MG63 (cell line): ENCODE measurements at regions not wholly inside any gene's neighbourhood (a gene's known extent, or its start where the extent isn't known, plus 50 kb on each side); places are given as distances from the start of the nearest gene placed in this dataset.
"Not testable (repeated sequence)": the region's sequence is repeated elsewhere in the genome, so short reads cannot be mapped to it uniquely, and the experiment has no call there.

Source experiments
- DNase-seq: peaks from one replicate; pipeline ENCODE4 v3.0.0-alpha.2; 2020
- H3K27me3 ChIP-seq: fragments of 250-450 bp; sonication (Bioruptor Pico); 2 replicates; pipeline ENCODE4 v1.5.1; 2020; ENCODE audit warnings: mild to moderate bottlenecking, moderate library complexity
- H3K36me3 ChIP-seq: fragments of 250-450 bp; sonication (Bioruptor Pico); 2 replicates; pipeline ENCODE4 v1.5.1; 2020; ENCODE audit warnings: mild to moderate bottlenecking, moderate library complexity
- H3K4me3 ChIP-seq: fragments of 250-450 bp; sonication (Bioruptor Pico); 2 replicates; pipeline ENCODE4 v1.5.1; 2020; ENCODE audit warnings: mild to moderate bottlenecking, moderate library complexity
- H3K9me3 ChIP-seq: fragments of 250-450 bp; sonication (Bioruptor Pico); 2 replicates; pipeline ENCODE4 v1.5.1; 2020; ENCODE audit warnings: mild to moderate bottlenecking, moderate library complexity

DNA sequence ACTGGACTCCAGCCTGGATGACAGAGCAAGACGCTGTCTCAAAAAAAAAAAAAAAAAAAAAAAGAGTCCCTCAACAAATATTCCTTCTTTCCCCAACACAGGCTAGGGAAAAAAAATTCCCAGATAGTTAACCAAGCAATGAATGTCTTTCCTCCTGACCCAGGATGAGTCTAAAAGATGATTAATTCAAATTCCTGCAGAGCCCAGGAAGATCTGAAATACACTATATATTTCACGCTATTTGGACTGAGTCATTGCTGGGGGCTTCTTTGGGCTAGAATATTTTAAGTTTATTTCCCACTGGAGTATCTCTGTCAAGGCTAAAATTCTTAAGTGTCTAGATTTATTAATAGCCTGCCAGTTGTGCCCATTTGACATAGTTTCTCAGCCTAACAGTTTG is 90.4 kb upstream of the OSBPL11 start:
- H3K9me3 ChIP-seq, H3K27me3 ChIP-seq, H3K36me3 ChIP-seq, DNase-seq, H3K4me3 ChIP-seq: not testable (repeated sequence)

DNA sequence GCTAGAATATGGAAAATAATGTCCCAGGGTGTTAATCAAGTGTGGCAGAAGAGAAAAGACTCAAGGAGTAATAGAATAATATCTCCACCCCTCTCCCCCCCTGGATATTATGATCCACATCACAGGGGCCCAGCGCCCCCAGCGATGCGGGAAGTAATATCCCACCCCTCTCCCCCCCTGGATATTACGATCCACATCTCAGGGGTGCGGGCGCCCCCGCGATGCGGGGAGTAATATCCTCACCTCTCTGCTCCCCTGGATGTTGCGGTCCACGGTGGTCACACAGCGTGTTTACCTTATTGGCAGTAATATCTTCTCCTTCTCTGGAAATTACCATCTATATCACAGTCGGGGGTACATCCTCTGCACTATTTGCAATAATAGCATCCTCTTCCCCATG is 97.1 kb upstream of the OSBPL11 start:
- no peaks in the 10 kb centered on the region for H3K36me3 ChIP-seq
- no peak for DNase-seq
- 0 out of 2 replicates have a peak, but pooled peaks cover 2% of the 10 kb centered on the region for H3K27me3 ChIP-seq
- no peak overlapping the region for H3K4me3 ChIP-seq
- H3K9me3 ChIP-seq: no peaks in the 10 kb centered on the region

DNA sequence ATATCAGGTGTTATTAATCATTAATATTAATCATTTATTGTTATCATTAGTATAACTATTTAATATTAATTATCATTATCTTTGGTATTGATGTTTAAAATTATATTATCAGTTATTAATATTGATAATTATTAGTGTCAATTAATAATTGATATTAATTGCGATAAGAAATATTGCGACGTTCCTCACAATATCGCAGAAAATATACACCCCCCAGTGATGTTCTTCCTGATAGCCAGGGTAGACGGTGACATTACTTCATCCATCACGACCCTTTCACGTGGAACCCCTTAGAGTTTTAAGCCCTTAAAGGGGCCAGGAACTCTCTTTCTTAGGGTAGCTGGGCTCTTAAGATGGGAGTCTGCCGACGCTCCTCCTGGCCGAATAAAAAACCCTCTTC is 98.6 kb upstream of the OSBPL11 start:
- Histone ChIP-seq H3K36me3 (no peaks in the 10 kb centered on the region), H3K27me3 (0 out of 2 replicates have a peak, but pooled peaks cover 2% of the 10 kb centered on the region), H3K9me3 (no peaks in the 10 kb centered on the region), H3K4me3 (no peak overlapping the region)
- DNase-seq: no peak

DNA sequence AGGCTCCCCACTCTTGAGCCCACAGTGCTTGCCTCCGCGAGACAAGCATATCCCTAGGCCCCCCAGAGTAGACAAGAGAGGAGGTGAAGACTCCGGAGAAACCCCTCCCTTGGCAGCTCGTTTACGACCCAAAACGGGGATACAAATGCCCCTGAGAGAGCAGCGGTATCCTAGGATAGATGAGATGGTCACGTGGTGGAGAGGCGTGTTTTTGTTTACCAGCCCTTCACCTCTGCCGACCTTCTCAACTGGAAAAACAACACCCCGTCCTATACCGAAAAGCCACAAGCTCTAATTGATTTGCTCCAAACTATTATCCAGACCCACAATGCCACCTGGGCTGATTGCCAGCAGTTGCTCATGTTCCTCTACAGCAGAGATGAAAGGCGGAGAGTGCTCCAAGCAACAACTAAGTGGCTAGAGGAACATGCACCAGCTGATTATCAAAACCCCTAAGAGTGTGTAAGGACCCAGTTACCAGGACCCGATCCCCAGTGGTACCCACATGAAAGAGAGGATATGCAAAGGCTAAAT is 99.5 kb upstream of the OSBPL11 start:
- DNase-seq: no peak
- Histone ChIP-seq H3K27me3 (0 out of 2 replicates have a peak, but pooled peaks cover 2% of the 10 kb centered on the region), H3K4me3 (no peak overlapping the region), H3K9me3 (no peaks in the 10 kb centered on the region), H3K36me3 (no peaks in the 10 kb centered on the region)

DNA sequence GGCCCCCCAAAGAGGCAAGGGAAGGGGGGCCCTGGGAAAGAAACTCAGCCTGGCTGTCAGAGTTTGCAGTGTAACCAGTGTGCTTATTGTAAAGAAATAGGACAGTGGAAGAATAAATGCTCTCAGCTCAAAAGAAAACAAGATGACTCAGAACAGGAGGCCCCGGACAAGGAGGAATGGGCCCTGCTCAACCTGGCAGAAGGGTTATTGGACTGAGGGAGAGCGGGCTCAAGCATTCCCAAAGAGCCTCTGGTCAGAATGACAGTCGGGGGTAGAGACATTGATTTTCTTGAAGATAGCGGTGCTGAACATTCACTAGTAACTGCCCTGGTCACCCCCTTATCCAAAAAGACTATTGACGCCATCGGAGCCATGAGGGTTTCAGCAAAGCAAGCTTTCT is 100.4 kb upstream of the OSBPL11 start:
- no peaks in the 10 kb centered on the region for H3K36me3 ChIP-seq
- H3K9me3 ChIP-seq: no peaks in the 10 kb centered on the region
- no peak for DNase-seq
- 0 out of 2 replicates have a peak, but pooled peaks cover 2% of the 10 kb centered on the region for H3K27me3 ChIP-seq
- no peak overlapping the region for H3K4me3 ChIP-seq

DNA sequence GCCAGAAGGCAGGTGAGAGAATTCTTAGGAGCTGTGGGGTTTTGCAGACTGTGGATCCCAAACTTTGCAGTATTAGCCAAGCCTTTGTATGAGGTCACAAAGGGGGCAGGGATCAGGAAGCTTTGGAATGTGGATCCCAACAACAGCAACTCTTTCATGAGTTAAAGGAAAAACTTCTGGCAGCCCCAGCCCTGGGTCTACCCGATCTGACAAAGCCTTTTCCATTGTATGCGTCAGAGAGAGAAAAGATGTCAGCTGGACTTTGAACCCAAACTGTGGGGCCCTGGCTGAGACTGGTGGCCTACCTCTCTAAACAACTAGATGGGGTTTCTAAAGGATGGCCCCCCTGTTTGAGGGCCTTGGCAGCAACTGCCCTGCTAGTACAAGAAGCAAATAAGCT is 101.8 kb upstream of the OSBPL11 start:
- not testable (repeated sequence) for DNase-seq, H3K4me3 ChIP-seq, H3K9me3 ChIP-seq, H3K27me3 ChIP-seq, H3K36me3 ChIP-seq

DNA sequence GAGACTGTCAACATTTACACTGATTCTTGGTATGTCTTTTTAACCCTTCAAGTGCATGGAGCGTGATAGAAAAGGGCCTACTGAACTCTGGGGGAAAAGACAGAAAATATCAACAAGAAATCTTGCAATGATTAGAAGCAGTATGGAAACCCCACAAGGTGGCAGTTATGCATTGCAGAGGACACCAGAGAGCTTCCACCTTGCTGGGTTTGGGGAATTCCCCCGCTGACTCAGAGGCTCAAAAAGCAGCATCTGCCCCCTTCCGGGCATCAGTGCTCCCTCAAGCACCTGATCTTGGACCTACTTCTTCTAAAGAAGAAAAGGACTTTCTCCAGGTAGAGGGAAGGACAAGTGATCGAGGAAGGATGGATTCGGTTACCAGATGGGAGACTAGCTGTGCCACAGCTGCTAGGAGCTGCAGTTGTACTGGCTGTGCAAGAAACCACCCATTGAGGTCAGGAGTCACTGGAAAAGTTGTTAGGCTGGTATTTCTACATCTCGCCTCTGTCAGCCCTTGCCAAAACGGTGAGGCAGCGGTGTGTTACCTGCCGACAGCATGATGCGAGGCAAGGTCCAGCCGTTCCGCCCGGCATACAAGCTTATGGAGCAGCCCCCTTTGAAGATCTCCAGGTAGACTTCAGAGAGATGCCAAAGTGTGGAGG is 102.8 kb upstream of the OSBPL11 start:
- H3K27me3 ChIP-seq, H3K4me3 ChIP-seq, DNase-seq, H3K9me3 ChIP-seq, H3K36me3 ChIP-seq: not testable (repeated sequence)

DNA sequence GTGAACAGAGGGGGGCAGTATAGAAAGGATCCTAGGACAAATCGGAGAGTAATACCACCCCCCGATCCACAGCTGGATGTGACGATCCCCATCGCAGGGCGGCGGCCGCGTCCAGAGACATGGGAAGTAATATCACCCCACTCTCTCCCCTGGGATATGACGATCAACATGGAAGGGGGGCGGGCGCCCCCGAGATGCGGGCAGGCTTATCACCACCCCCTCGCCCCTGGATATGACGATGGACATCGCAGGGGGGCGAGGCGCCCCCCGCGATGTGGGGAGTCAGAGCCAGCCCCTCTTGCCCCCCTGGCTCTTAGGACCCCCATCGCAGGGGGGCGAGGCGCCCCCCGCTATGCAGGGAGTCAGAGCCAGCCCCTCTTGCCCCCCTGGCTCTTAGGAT is 120.4 kb upstream of the OSBPL11 start:
- DNase-seq: no peak
- H3K9me3 ChIP-seq: no peaks in the 10 kb centered on the region
- no peaks in the 10 kb centered on the region for H3K36me3 ChIP-seq
- H3K27me3 ChIP-seq: peaks cover 4% of the 10 kb centered on the region; the same call in 1 of the 2 replicates
- no peak overlapping the region for H3K4me3 ChIP-seq

DNA sequence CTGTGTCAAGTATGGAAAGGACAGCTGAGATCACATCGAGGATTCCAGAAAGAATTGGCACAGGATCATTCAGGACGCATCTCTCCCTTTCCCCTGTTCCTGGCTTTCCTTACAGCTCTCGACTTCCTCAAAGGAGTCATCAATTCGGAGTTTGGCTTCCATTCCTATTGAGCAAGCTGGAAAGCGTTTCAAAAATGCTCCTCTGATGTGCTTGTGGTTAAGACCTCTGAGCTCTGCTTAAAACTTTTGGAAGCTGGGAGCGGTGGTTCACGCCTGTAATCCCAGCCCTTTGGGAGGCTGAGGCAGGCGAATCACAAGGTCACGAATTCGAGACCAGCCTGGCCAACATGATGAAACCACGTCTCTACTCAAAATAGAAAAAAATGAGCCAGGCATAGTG is 136.9 kb upstream of the OSBPL11 start:
- H3K4me3 ChIP-seq: not testable (repeated sequence)
- DNase-seq: peak; percentile 92

DNA sequence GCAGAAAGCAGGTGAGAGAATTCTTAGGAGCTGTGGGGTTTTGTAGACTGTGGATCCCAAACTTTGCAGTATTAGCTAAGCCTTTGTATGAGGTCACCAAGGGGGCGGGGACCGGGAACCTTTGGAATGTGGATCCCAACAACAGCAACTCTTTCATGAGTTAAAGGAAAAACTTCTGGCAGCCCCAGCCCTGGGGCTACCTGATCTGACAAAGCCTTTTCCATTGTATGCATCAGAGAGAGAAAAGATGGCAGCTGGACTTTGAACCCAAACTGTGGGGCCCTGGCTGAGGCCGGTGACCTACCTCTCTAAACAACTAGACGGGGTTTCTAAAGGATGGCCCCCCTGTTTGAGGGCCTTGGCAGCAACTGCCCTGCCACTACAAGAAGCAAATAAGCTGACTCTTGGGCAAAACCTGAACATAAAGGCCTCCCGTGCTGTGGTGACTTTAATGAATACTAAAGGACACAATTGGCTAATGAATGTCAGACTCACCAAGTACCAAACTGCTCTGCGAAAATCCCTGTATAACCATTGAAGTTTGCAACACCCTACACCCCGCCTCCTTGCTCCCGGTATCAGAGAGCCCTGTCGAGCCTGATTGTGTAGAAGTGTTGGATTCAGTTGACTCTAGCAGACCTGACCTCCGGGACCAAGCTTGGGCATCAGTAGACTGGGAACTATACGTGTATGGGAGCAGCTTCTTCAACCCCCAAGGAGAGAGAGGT is 146.9 kb upstream of the OSBPL11 start:
- DNase-seq, H3K27me3 ChIP-seq, H3K4me3 ChIP-seq, H3K9me3 ChIP-seq, H3K36me3 ChIP-seq: not testable (repeated sequence)

More for the DNA sequence above, 136.9 kb upstream of the OSBPL11 start:
- H3K36me3 ChIP-seq, H3K9me3 ChIP-seq, H3K27me3 ChIP-seq: not testable (repeated sequence)

DNA sequence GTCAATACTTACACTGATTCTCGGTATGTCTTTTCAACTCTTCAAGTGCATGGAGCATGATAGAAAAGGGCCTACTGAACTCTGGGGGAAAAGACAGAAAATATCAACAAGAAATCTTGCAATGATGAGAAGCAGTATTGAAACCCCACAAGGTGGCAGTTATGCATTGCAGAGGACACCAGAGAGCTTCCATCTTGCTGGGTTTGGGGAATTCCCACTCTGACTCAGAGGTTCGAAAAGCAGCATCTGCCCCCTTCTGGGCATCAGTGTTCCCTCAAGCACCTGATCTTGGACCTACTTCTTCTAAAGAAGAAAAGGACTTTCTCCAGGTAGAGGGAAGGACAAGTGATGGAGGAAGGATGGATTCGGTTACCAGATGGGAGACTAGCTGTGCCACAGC is 147.5 kb upstream of the OSBPL11 start:
- not testable (repeated sequence) for H3K27me3 ChIP-seq, H3K36me3 ChIP-seq, H3K9me3 ChIP-seq, H3K4me3 ChIP-seq
- DNase-seq: peak; percentile 59

DNA sequence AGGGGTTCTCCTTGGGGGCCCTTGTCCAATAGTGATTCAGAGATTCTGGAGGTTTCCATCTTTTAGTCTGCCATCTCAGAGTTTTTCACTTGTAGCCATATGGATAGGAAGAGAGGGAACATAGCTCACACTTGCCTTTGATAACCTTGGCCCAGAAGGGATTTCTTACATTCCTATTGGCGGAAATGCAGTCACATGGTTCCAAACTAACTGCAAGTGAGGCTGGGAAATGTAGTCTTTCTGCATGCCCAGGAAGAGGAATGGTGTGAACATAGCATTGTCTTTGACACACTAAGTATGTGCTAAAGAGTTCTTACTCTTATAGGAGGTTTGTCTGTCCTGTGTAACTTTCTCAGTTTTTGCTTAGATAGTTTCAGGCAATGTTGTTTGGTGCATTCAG is 161.8 kb upstream of the OSBPL11 start:
- not testable (repeated sequence) for DNase-seq, H3K9me3 ChIP-seq, H3K4me3 ChIP-seq, H3K27me3 ChIP-seq, H3K36me3 ChIP-seq

DNA sequence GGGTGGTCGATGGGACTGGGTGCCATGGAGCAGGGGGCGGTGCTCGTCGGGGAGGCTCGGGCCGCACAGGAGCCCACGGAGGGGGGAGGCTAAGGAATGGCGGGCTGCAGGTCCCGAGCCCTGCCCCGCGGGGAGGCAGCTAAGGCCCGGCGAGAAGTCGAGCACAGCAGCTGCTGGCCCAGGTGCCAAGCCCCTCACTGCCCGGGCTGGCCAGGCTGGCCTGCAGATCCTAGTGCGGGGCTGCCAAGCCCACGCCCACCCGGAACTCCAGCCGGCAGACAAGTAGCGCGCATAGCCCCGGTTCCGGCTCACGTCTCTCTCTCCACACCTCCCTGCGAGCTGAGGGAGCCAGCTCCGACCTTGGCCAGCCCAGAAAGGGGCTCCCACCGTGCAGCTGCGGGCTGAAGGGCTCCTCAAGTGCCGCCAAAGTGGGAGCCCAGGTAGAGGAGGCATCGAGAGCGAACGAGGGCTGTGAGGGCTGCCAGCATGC is 163.4 kb upstream of the OSBPL11 start:
- not testable (repeated sequence) for H3K9me3 ChIP-seq, DNase-seq, H3K4me3 ChIP-seq, H3K36me3 ChIP-seq, H3K27me3 ChIP-seq

DNA sequence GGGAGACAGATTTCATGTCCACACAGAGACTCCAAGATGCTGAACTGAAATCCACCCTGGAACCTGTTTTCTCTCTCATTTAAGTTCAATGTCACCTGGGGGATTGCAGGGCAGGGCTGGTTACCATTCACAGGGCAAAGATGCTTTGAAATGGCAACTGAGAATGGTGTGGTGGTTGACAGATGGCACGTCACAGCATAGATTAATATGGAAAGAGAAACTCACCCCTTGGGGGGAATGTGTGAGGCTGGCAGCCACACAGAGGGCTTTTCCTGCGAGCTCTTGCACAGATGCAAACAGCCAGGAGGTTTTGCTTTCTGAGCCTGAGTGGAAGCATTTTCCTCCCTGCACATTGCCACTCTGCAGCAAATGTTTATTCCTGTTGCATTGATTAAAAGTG is 167.3 kb upstream of the OSBPL11 start:
- not testable (repeated sequence) for H3K36me3 ChIP-seq, H3K27me3 ChIP-seq, DNase-seq, H3K9me3 ChIP-seq, H3K4me3 ChIP-seq

DNA sequence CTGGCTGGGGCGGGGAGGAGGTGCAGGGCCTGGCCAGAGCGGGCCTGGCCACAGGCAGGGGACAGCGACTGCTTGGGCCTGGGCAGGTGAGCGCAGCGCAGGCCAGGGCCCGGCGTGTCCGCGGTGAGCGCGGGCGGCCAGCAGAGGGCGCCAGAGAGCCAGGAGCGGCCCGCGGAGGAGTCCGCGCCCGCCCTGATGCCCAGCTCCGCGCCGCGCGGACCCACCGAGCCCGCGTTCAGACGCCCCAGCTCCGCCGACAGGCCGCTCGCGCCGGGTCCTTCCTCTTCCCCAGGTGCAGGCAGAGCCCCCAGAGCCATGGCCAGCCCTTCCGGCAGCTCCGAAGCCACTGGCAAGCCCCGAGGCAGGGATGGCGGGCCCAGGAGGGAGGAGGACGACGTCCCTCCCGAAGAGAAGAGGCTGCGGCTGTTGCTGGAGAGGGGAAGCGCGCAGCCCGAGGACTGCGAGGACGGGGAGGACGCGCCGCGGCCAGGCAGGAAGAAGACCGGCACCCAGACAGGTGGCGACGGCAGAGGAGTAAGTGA is 171.1 kb upstream of the OSBPL11 start:
- not testable (repeated sequence) for H3K9me3 ChIP-seq, H3K36me3 ChIP-seq, H3K27me3 ChIP-seq, H3K4me3 ChIP-seq
- peak; percentile 56 for DNase-seq

DNA sequence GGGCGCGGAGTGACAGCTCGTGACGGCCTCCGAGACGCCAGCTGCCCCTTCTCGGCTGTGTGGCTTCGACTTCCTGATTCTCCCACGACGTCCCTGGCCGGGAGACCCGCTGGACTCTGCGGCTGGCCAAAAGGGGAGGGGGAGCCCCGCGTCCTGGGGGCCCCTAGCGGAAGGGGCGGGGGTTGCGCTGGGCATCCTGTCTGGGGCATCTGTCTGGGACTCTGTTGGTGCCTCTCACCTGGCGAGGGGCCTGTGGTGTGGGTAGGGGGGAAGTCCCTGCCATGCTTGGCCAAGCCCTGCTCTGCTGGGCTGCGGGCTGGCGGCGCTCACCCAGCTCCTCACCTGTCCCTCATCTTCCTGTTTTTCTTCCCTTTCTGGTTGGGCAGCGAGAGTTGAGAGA is 171.6 kb upstream of the OSBPL11 start:
- DNase-seq: peak; percentile 17
- H3K4me3 ChIP-seq, H3K36me3 ChIP-seq, H3K27me3 ChIP-seq, H3K9me3 ChIP-seq: not testable (repeated sequence)

DNA sequence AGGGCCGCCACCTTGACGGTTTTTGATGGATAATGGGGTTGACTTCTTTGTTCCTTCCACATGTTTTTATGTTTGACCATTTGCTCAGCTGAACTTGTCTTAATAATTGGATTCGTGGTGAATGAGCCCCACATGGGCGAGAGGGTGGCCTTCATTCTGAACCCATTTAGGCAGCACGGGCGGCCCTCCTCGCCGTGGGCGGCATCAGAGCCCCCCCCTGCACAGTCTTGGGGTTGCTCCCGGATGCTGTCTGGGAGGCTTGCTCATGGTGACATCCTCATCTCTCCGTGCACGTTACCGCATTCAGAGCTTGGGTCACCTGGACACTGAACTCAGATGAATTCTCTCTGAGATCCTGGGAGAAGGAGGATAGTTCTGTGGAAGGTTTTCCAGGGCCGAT is 172.3 kb upstream of the OSBPL11 start:
- H3K27me3 ChIP-seq: no peaks in the 10 kb centered on the region
- H3K9me3 ChIP-seq: no peaks in the 10 kb centered on the region
- no peak overlapping the region for H3K4me3 ChIP-seq
- no peaks in the 10 kb centered on the region for H3K36me3 ChIP-seq
- DNase-seq: no peak

DNA sequence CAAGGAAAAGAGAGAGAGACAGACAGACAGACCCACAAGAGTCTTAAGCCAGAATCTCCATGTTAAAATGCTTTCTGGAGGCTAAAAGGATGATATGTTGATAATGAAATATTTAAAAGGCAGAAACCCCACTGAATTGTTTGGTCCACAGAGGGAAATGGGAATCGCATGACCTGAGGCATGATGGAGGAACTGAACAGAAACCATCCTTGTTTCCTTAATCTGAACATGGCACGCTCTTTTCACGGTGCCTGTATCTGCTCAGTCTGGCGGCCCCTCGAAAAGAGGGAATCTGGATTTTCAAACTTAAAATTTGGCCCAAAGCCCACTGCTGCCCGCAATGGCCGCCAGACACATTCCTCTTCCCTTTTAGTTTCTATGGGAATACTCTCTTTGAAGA is 173.5 kb upstream of the OSBPL11 start:
- not testable (repeated sequence) for H3K36me3 ChIP-seq, H3K9me3 ChIP-seq, H3K4me3 ChIP-seq, H3K27me3 ChIP-seq, DNase-seq
